C4-2B (cell line): ENCODE measurements at regions not wholly inside any gene's neighbourhood (a gene's known extent, or its start where the extent isn't known, plus 50 kb on each side); places are given as distances from the start of the nearest gene placed in this dataset.
"Not testable (repeated sequence)": the region's sequence is repeated elsewhere in the genome, so short reads cannot be mapped to it uniquely, and the experiment has no call there.

Experiments
- H3K27ac ChIP-seq: fragments of 450-650 bp; 2 replicates; pipeline ENCODE4 v1.5.1; 2017
- CTCF ChIP-seq: fragments of 450-650 bp; conservative IDR thresholded peaks from 2 replicates; pipeline ENCODE4 v1.5.1; 2017; ENCODE audit warnings: mild to moderate bottlenecking
- ZFX ChIP-seq: fragments of 450-650 bp; IDR thresholded peaks from 2 replicates; pipeline ENCODE4 v1.6.1; 2017

DNA sequence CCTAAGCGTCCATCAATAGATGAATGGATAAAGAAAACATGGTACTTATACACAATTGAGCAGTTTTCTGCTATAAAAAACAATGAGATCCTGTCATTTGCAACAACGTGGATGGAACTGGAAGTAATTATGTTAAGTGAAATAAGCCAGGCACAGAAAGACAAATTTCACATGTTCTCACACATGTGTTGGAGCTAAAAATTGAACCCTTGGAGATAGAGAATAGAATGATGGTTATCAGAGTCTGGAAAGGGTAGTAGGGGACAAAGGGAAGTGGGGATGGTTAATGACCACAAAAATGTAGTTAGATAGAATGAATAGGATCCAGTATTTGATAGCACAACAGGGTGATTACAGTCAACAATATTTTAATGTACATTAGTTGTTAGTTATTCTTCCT lies 1033.5 kb downstream of the HACE1 start:
- TF ChIP-seq CTCF (no peak), ZFX (no peak)
- no peak overlapping the region for H3K27ac ChIP-seq

- no peak overlapping the region for H3K27ac ChIP-seq
- no peak for TF ChIP-seq CTCF
- TF ChIP-seq ZFX: no peak
Observed at GRCh38 chr6:103820148-103820547, 1039.6 kb downstream of the HACE1 start.

DNA sequence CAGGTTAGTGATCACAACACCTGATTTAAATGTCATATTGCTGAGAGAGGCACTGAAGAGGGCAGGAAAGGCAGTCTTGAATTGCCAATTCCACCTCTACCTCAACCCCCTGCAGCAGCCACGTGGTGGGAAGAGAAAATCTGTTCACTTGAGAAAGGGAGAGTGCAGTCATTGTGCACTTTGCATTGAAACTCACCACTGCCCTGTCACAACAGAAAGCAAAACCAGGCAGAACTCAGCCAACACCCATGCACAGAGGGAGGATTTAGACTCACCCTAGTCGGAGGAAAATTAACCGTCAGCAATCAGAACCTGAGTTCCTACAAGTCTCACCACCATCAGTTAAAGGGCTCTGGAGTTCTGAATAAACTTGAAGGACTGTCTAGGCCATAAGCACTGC lies 1040.2 kb downstream of the HACE1 start:
- TF ChIP-seq ZFX (no peak), CTCF (no peak)

DNA sequence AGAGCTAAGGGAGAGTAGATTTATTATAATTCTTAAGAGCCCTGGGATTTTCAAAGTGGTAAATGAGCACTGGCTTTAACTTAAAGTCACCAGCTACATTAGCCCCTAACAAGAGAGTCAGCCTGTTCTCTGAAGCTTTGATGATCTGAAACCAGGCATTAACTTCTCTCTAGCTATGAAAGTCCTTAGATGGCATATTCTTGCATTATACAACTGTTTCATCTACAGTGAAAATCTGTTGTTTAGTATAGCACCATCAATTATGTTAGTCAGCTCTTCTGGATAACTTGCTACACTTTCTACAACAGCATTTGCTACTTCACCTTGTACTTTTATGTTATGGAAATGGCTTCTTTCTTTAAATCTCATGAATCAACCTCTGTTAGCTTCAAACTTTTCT lies 1046.7 kb downstream of the HACE1 start:
- H3K27ac ChIP-seq: no peak overlapping the region
- TF ChIP-seq ZFX (no peak), CTCF (no peak)

More for the DNA sequence above, 1040.2 kb downstream of the HACE1 start:
- no peak overlapping the region for H3K27ac ChIP-seq

DNA sequence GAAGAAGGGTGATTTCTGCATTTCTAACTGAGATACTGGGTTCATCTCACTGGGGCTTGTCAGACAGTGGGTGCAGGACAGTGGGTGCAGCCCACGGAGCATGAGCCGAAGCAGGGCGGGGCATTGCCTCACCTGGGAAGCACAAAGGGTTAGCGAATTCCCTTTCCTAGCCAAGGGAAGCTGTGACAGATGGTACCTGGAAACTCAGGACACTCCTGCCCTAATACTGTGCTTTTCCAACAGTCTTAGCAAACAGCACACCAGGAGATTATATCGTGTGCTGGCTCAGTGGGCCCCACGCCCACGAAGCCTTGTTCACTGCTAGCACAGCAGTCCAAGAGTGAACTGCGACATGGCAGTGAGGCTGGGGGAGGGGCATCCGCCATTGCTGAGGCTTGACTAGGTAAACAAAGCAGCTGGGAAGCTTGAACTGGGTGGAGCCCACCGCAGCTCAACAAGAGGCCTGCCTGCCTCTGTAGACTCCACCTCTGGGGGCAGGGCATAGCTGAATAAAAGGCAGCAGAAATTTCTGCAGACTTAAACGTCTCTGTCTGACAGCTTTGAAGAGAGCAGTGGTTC lies 1057.7 kb downstream of the HACE1 start:
- H3K27ac ChIP-seq: not testable (repeated sequence)

- no peak overlapping the region for H3K27ac ChIP-seq
- TF ChIP-seq CTCF: no peak
- TF ChIP-seq ZFX: no peak
Observed at GRCh38 chr6:103799971-103800670, 1059.6 kb downstream of the HACE1 start.

DNA sequence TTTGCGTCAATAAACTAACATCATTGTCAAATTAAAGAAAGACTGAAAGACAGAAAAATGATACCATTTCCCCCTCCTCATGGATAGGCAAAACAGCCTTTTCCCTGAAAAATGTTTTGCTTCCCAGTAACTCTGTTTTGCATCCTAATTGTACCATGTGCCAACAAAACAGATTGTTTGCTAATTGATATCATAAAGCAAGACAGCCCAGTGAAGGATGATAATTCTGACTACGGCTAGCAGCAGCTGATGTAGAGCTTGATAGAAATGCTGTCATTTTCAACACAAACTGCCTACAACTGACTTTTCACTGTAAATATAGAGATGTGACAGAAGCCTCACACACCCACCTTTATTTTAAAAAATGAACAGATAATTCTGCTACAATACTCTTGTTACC lies 1061.6 kb downstream of the HACE1 start:
- H3K27ac ChIP-seq: no peak overlapping the region
- no peak for TF ChIP-seq CTCF
- TF ChIP-seq ZFX: no peak

DNA sequence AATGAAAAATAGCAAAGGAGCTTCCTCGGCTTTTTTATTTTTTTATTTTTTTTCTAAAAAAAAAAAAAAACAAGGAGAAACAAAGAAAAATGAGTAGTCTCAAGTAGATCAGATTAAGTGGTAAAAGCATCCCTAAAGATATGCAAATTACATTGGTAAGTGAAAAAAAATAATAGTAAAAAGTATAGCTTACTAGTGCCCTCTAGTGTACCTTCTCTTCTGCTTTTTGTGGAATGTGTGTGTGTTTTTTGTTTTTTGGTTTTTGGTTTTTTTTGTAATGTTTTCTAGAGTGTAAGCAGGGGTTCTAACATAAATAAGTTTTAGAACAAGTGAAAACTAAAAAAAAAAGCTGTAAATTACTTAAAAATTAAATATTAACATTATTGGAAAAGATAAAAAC lies 1062.0 kb downstream of the HACE1 start:
- no peak overlapping the region for H3K27ac ChIP-seq

More for the DNA sequence above, 1062.0 kb downstream of the HACE1 start:
- TF ChIP-seq CTCF: peak; percentile 64
- TF ChIP-seq ZFX: no peak
